ENCODE measurements at regions not wholly inside any gene's neighbourhood (a gene's known extent, or its start where the extent isn't known, plus 50 kb on each side); places are given as distances from the start of the nearest gene placed in this dataset.
"Not testable (repeated sequence)": the region's sequence is repeated elsewhere in the genome, so short reads cannot be mapped to it uniquely, and the experiment has no call there.

DNA sequence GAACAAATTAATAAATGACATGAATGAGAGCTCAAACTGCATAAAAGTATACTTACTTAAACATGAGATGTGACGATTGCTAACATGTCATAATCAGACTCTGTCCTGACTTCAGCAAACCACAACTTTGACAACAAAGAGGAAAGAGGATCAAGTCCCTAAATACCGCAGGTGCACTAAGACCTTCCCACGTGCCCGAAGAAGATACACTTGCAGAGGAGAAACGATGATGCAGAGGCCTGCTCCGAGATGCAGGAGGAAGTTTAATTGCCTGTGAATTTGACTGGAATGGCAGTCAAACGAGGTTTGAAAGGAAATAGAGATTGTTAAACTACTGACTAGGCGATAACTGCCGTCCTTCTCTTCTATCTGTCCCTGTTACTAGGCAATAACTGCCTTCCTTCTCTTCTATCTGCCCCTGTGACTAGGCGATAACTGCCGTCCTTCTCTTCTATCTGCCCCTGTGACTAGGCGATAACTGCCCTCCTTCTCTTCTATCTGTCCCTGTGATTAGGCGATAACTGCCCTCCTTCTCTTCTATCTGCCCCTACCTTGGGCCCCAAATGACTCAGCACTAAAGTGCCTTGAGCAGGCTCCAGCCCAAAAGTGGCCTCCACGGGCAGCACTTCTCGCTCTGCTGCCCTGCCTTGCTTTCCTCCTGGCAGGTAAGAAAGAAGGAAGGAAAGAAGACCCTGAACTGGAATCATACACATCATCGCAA, 2226.0 kb upstream of the DEFB115 start:
- not testable (repeated sequence) for H3K27ac ChIP-seq; H3K4me3 ChIP-seq; DNase-seq (ENCODE audit: low spot score)

- H3K27ac ChIP-seq; DNase-seq (ENCODE audit: low spot score): not testable (repeated sequence)
Measured at GRCh38 chr20:29044239-29044638, 2213.2 kb upstream of the DEFB115 start.

DNA sequence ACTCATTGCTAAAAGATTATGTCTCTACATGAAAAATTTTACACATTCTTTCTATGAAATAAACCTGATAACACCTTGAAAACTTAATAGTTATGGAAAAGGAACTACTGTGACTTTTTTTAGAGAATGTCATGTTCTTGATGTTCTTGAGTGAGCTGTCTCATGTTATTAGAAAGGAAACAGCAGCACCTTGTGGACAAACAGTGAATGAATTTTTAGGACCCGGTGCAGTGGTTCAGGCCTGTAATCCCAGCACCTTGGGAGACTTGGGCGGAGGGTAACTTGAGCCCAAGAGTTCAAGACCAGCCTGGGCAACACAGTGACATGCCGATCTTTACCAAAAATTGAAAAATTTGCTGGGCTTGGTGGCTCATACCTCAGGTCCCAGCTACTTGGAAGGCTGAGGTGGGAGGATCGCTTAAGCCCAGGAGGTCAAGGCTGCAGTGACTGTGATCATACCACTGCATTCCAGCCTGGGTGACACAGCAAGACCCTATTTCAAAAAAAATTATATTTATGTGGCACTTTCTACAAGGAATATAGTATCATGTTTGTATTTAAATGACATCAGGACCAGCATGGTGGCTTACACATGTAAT, 2207.4 kb upstream of the DEFB115 start:
- H3K27ac ChIP-seq, result not testable (repeated sequence)

More at GRCh38 chr20:29044239-29044638, 2213.2 kb upstream of the DEFB115 start:
- not testable (repeated sequence) for H3K4me3 ChIP-seq

DNA sequence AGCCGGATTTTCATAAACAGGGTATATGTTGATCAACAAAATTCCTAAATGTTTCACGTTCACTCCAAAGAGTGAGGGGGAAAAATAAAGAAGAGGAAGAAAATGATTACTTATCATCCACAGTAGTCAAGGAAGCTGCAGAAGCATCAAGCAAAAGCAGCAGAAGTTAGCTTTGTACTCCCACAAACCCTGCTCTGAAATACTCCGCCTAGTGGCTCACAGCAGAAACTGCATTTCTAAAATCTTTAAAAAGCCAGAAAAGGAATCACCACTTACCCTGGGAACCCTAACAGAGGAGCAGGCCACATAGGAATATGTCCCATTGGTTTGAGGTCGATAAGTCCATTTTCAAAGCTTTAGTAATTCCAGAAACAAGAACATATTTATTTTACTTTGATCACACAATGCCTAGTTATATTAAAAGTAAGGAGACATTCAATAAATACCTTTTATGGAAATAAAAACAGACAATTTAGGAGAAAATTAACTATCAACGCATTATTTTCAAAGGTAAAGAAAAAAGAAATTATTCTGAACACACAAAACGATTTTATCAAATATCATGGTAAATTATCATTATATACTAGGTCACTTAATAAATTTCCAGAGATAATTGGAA, 2199.5 kb upstream of the DEFB115 start:
- DNase-seq (ENCODE audit: low spot score); H3K4me3 ChIP-seq; H3K27ac ChIP-seq: not testable (repeated sequence)

More for the DNA sequence above, 2207.4 kb upstream of the DEFB115 start:
- DNase-seq (ENCODE audit: low spot score); H3K4me3 ChIP-seq: not testable (repeated sequence)

- H3K27ac ChIP-seq; DNase-seq (ENCODE audit: low spot score); H3K4me3 ChIP-seq: not testable (repeated sequence)
Measured at GRCh38 chr20:29062451-29062850, 2195.0 kb upstream of the DEFB115 start.

DNA sequence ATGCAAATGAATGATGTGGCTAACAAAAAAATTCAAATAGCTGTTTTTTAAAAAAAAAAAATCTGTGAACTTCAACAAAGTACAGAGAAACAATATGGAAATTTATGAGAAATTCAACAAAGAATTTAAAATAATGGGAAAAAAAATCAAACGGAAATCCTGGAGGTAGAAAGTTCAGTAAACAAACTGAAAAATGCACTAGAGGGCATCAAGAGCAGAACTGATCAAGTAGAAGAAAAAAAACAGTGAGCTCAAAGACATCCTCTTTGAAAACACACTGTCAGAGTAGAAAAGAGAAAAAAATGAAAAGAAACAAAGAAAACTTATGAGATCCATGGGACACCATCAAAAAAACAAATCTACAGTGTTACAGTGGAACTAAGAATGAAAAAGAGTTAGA, 2191.1 kb upstream of the DEFB115 start:
- not testable (repeated sequence) for H3K4me3 ChIP-seq; DNase-seq (ENCODE audit: low spot score); H3K27ac ChIP-seq

- H3K27ac ChIP-seq; DNase-seq (ENCODE audit: low spot score); H3K4me3 ChIP-seq: not testable (repeated sequence)
Measured at GRCh38 chr20:29073640-29074039, 2183.8 kb upstream of the DEFB115 start.

GRCh38 chr20:29079769-29080690, 2177.4 kb upstream of the DEFB115 start:
- no peak overlapping the region for H3K27ac ChIP-seq

DNA sequence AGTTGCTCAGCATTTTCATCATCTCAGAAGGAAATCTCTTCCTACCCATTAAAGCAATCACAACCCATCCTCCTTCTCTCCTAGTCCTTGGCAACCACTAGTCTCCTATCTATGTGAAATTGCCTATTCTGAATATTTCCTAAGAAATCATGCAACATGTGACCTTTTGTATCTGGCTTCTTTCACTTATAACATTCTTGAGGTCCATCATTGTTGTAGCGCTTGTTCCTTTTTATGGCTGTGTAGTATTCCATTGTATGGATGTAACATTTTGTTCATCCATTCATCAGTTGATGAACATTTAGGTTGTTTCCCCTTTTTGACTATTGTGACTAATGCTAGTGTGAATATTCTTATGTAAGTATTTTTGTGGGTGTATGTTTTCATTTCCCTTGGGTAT, 2175.8 kb upstream of the DEFB115 start:
- H3K27ac ChIP-seq; H3K4me3 ChIP-seq; DNase-seq (ENCODE audit: low spot score): not testable (repeated sequence)

More at GRCh38 chr20:29079769-29080690, 2177.4 kb upstream of the DEFB115 start:
- H3K4me3 ChIP-seq, result no peak overlapping the region
- DNase-seq (ENCODE audit: low spot score), result no peak
- TF ChIP-seq CTCF (IDR thresholded peaks at IDR 0.05), result no peak

GRCh38 chr20:29085625-29086024, 2171.8 kb upstream of the DEFB115 start:
- H3K27ac ChIP-seq, result no peak overlapping the region
- H3K4me3 ChIP-seq, result no peak overlapping the region
- DNase-seq (ENCODE audit: low spot score), result no peak
- no peak for TF ChIP-seq CTCF (IDR thresholded peaks at IDR 0.05)

DNA sequence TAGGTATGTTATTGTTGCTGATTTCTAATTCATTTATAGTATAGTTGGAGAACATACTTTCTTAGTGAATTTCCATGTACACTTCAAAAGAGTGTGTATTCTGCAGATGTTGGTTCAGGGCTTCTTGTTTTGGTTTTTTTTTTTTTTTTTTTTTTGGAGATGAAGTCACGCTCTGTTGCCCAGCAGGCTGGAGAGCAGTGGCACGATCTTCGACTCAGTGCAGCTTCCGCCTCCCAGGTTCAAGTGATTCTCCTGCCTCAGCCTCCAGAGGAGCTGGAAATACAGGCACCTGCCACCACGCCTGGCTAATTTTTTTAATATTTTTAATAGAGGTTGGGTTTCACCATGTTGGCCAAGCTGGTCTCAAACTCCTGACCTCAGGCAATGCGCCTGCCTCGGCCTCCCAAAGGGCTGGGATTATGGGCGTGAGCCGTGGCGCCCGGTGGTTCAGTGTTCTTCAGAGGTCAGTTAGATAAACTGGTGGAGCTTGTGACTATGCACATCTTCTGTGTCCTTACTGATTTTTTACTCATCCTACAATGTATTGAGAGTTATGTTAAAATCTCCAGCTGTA, 2171.2 kb upstream of the DEFB115 start:
- H3K27ac ChIP-seq; H3K4me3 ChIP-seq; DNase-seq (ENCODE audit: low spot score): not testable (repeated sequence)
